GM18507 (cell line): ENCODE measurements at regions not wholly inside any gene's neighbourhood (a gene's known extent, or its start where the extent isn't known, plus 50 kb on each side); places are given as distances from the start of the nearest gene placed in this dataset.
"Not testable (repeated sequence)": the region's sequence is repeated elsewhere in the genome, so short reads cannot be mapped to it uniquely, and the experiment has no call there.

Source experiments
- DNase-seq: peaks from one replicate; pipeline ENCODE4 v3.0.0; 2011; ENCODE audit warnings: low read depth; ENCODE audit not compliant: insufficient read length; ENCODE audit errors: extremely low spot score
- FAIRE-seq: peaks from 2 replicates; lab custom pipeline; 2011; peaks lifted over from hg19 to GRCh38; lab: Jason Lieb, UNC

DNA sequence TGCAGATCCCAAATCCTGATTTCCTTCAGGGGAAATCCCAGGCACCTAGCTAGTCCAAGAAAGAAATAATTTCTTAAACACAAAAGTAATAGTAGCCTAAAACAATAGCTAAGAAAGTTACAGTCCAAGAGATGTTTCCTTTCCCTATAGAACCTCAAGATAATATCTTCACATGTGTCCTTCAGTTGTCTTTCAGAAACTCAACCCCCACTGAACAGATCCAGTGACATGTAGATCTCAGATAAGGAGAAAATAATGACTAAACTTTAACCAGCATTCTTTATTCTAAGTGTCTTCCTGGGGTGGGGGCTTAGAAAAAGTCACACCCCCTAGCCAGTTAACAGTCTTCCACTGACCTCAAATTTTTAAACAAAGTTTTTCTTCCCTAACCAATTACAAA lies 131.3 kb upstream of the ADRA1B start:
- FAIRE-seq (no peak), DNase-seq (no peak)

DNA sequence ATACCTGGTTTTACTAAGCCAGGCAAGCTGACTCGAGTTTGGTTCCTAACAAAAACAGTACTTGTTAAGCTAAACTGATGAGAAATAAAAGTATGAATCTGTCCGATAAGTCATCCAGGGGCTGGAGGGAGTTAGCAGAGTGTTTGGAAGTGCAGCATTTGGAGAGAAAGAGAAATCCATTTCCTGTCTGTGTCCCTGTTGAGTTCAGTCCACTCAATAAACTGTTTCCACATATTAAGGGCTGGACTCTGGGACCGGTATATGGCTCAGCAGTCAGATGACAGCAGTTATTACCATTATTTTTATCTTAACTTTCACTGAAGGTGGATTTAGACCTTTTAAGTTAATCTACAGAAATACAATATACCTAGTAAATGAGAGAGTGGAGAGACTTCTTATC lies 130.6 kb upstream of the ADRA1B start:
- no peak for DNase-seq
- no peak for FAIRE-seq

DNA sequence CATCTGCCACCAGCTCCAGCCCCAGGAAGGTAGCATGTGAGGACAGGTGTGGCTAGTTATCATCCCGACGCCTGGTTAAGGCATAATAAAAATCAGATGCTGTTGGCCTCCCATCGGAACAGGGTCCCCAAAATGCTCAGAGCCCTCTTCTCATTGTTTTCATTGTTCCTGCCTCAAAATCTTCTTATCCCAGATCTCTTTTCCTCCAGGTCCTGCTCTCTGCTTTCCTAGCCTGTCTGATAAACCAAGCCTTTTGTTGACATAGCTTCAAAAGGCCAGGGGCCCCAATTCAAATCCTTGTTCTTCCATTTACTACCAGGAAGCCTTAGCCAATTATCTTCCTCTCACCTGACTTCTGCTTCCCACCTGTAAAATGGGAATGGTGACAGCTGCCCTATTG lies 130.1 kb upstream of the ADRA1B start:
- no peak for DNase-seq
- no peak for FAIRE-seq

DNA sequence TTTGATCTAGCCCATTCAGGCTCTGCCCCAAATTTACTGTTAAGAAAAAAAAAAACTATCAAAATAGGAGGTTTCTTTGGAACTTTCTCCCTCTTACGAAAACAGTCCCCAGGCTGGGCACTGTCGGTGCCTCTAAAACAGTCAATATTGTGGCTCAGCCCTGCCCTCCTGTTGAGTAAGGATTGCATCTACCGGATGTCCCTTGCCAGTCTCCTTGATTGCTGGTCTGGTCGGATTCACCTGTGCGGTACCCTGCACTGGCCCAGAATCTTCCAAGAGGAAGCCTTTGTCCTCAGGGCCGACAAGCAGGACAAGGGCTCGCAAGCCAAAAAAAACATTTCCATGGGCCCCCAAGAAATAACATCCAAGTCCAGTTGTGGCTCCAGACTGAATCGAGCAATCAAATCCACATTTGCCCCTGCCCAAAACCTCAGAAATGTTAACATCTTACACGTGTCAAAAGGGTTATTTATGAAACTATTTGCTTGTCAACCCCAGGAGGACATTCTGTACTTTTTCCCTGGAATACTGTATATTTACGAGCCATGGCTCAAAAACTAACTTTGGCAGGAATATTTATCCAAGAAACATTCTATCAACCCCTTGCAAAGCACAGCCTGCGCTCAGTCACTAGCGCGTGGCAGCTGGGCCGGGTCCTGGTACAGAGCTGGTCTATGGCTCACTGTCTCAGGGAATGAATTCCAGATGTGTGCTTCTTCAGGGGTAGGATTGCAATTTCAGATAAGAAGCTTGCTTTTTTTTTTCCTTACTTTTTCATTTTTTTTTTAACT lies 129.2 kb upstream of the ADRA1B start:
- no peak for DNase-seq
- FAIRE-seq = no peak

DNA sequence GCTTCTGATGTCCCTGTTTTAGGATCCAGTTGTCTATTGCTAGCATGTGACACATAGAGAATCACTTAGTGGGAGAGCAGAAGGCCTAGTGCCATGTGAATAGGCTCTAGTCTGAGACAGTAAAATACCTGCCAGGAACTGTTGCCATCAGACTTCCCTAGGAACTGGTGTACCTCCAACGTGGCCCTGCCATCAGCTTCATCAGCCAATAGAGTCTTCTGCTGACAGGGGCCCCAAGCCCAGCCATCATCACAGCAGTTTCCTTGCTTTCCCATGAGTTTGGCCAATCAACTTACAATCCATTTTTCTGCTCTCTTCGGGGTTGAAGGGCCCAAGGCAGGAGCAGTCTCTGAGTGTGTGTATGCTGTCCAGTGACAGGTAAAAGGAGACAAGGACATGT lies 128.4 kb upstream of the ADRA1B start:
- no peak for FAIRE-seq
- DNase-seq = no peak

DNA sequence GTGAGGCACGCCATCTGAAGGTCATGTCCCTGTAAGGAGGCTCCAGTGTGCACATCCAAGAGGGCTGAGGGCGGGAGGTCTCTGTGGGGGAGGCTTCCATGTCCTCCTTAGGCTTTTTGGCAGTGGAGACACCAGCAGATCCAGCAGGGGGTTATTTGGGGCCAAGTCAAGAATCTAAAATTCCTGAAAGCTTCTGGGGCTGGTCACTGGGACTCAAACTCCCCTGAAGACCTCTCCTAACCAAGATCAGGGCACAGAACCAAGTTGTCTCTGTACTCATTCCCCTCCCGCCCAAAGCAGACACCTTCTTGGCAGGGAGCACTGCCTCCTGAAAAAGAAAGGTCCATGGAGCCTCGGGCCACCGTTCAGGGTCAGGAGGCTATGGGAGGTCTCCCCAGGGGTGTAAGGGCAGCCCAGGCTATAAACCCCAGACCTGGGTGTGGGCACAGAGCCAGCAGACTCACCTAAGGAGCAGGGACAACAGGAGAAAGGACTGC lies 127.4 kb upstream of the ADRA1B start:
- DNase-seq = no peak
- no peak for FAIRE-seq

DNA sequence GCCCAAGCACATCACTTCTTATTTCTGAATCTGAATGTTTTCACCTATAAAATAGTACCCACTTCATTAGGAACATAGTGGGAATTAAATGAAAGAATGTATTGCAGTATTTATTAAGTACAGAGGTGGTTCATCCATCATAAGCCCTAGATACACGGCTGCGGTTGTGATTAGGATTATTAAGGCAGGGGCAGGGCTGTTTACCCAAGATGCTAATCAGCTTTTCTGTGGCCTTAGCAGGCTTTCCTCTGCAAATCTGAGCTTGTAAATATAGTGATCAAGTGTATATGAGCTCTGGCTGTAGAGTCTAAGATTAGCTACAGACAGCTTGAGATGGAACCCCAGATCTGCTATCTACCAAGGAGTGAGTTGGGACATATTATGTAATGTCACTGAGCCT lies 124.1 kb upstream of the ADRA1B start:
- DNase-seq = no peak
- FAIRE-seq = no peak

DNA sequence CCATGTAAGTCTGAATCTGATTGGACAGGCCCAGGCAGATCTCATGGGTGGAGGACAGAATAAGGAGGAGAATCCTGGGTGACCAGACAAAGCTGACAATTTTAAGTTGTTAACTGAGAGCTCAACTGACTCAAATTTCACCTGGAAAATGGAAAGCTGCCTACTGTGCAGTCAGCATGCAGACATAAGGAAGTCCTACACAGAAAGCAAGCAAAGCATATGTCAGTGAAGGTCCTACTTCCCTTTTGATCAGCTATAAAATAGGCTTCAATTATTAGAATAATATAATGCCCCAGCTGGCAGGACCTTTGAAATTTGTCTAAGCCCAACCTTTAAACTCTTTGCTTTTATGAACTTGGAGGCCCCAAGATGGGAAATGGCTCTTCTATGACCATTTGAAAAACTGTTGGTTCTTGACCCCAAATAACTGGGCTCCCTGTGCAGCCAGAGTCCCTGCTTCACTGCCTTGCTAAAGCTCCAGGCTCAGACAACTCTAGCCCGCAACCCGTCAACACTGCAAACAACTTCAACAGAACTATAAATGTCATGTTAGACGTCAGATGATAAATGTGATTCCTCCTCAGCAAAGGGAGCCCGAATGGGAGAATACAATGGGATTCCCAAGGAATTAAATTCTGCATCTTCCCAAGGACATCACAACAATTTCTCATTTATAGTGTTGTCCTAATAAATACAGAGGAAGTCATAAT lies 118.9 kb upstream of the ADRA1B start:
- FAIRE-seq = no peak

DNA sequence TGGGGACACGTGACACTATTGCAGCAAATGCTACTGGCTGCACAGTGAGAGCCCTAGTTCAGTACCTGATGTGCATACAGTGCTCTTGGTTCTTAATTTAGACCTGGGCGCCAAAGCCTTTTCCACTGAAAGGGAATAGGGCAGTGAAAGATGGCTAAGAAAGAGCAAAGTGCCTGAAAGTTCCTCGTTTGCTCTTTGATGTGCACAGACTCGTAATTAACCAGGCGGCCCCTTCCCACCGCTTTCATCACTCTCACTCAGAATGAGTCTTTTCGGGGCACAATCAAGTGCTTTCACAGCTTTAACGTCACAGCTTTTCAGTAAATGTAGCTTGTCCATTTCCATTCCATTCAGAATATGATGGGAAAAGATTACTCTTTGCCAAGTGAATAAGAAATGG lies 116.6 kb upstream of the ADRA1B start:
- no peak for DNase-seq
- FAIRE-seq = no peak

More for the DNA sequence above, 118.9 kb upstream of the ADRA1B start:
- DNase-seq = no peak

DNA sequence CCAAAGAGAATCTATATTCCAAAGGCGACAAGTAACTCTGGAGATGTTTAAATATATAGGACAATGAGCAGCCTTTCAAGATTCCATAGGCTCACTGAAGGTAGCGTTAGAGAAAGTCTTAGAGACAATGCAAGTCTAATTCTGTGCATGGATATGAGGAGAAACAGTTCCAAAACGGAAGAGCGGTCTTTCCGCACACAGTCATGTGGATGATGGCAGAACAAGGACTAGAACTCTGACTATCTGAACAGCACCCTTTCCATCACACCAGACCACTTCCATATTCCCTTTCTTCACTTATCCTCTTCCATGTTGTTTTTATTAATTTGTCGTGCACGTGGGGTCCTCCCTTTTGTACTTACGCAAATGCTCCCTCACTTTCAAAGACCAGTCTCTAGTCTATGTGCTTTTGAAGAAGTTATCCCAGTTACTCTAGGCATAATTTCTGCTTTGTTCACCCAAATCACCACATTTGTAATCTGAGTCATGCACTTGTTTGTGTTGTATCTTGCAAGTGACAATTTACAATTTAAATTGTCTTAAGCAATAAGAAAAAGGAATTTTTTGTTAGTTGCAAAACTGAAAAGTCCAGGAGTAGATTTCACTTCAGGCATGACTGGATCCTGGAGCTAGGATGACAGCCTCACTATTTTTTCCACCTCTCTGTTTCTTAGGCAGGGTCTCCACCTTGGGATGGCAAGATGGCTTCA lies 116.0 kb upstream of the ADRA1B start:
- FAIRE-seq (no peak), DNase-seq (no peak)

DNA sequence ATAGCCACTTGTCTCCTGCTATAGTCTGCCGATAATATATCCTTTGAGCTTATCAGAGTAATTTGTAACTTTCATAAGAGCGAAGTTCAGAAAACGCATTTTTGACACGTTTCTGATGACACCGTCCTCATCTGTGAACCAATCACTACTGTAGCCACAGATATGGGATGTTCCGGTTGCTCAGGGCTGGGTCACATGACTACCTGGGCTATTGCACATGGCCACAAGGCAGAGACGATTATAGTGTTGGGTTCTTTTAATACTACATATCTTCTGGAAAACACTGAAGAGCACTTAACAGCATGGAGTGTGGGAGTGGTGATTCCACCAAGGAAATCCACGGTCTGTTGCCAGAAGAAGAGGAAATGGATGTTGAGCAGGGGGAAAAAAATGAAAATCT lies 115.0 kb upstream of the ADRA1B start:
- FAIRE-seq = no peak
- no peak for DNase-seq

DNA sequence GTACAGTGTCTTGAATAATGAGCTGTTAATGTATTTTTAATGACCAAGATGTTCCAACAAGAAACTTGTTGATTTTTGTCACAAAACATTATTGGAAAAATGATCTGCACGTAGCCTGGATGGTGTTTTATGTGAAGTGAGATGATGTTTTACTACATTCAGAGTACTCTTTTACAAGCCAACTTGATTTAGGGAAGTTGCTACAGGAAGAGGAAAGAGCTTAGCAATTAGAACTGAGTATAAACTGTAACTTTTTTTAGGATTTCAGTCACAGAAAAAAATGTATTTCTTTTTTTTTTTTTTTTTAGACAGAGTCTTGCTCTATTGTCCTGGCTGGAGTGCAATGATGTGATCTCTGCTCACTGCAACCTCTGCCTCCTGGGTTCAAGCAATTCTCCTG lies 113.6 kb upstream of the ADRA1B start:
- DNase-seq = no peak
- FAIRE-seq = no peak

DNA sequence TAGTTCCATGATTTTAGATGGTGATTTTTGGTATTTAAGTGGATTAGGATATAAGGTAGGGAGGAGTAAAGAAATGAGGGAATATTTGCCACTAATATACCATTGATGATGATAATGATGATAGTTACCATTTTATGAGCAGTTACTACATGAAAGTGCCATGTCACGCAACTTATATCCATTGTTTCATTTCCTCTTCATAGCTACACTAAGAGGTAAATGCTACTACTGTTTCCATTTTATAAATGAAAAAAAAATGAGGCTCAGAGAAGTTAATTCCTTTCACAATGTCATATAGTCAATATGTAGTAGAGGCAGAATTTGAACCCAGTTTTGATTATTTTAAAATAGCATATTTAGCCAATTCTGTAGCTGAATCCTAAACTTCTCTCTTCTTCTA lies 112.2 kb upstream of the ADRA1B start:
- no peak for DNase-seq
- no peak for FAIRE-seq

DNA sequence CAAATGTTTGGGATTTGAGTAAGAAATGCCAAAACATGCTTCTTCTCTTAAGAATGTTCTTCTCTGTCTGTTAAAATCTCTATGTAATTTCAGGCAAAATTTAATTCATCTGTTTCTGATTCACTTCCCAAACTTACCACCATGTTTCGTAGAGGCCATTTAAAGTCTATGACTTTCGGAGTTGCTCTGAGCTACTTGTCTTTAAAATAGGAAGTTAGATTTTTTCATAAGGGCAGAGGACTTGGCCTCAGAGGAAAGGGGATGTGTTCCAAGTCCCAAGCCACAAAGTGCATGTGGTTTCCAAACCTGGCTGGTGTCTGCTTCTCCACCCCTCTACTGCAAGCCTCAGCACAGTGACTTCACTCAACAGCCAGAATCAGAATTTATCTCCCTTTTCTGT lies 111.3 kb upstream of the ADRA1B start:
- FAIRE-seq (no peak), DNase-seq (no peak)

DNA sequence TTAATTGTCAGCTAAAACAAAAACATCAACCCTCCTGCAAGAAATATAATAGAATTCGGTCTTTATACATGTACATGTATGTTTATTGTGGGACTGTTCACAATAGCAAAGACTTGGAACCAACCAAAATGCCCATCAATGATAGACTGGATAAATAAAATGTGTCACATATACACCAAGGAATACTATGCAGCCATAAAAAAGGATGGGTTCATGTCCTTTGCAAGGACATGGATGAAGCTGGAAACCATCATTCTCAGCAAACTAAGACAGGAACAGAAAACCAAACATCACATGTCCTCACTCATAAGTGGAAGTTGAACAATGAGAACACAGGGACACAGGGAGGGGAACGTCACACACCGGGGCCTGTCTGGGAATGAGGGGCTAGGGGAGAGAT lies 109.1 kb upstream of the ADRA1B start:
- FAIRE-seq = not testable (repeated sequence)

DNA sequence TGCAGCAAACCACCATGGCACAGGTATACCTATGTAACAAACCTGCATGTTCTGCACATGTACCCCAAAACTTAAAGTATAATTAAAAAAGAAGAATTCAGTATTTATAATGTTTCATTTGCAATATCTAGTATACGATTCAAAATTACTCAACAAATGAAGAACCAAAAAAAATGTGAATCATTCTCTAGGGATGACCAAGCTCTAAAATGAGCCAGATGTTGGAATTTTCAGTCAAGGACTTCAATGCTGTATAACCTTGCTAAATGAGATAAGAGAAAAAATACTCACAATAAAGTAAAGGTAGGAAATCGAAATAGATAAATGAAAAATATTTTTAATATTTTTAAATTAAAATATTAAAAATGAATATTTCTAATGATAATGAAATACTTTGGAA lies 108.7 kb upstream of the ADRA1B start:
- no peak for FAIRE-seq
- DNase-seq = no peak

More for the DNA sequence above, 109.1 kb upstream of the ADRA1B start:
- DNase-seq = not testable (repeated sequence)

DNA sequence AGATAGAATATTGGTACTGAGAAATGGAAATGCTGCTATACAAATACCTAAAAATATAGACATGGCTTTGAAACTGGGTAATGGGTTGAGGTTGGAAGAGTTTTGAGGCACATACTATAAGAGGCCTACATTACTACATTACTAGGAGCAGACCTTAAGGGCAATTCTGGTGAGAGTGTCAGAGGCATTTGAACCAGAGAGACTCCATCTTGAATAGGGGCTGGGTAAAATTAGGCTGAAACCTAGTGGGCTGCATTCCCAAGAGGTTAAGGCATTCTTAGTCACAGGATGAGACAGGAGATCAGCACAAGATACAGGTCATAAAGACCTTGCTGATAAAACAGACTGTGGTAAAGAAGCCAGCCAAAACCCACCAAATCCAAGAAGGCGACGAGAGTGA lies 104.6 kb upstream of the ADRA1B start:
- FAIRE-seq (no peak), DNase-seq (no peak)

DNA sequence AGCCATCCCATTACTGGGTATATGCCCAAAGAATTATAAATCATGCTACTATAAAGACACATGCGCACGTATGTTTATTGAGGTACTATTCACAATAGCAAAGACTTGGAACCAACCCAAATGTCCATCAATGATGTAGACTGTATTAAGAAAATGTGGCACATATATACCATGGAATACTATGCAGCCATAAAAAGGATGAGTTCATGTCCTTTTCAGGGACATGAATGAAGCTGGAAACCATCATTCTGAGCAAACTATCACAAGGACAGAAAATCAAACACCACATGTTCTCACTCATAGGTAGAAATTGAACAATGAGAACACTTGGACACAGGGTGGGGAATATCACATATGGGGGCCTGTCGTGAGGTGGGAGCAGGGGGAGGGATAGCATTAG lies 103.5 kb upstream of the ADRA1B start:
- not testable (repeated sequence) for DNase-seq, FAIRE-seq

DNA sequence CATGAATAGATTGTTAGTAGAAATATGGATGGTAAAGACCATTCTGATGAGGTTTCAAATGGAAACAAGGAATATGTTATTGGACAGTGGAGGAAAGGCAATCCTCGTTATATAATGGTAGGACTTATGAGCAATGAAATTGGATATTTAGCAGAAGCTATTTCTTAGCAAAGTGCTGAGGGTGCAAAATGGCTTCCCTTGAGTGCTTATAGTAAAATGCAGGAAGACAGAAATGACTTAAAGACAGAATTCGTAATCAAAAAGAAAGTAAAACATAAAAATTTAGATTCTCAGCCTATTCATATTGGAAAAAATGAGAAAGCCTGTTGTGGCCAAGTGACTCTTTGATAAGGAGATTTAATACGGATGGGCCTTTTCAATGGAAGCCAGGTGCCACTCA lies 102.1 kb upstream of the ADRA1B start:
- FAIRE-seq = no peak
- no peak for DNase-seq

DNA sequence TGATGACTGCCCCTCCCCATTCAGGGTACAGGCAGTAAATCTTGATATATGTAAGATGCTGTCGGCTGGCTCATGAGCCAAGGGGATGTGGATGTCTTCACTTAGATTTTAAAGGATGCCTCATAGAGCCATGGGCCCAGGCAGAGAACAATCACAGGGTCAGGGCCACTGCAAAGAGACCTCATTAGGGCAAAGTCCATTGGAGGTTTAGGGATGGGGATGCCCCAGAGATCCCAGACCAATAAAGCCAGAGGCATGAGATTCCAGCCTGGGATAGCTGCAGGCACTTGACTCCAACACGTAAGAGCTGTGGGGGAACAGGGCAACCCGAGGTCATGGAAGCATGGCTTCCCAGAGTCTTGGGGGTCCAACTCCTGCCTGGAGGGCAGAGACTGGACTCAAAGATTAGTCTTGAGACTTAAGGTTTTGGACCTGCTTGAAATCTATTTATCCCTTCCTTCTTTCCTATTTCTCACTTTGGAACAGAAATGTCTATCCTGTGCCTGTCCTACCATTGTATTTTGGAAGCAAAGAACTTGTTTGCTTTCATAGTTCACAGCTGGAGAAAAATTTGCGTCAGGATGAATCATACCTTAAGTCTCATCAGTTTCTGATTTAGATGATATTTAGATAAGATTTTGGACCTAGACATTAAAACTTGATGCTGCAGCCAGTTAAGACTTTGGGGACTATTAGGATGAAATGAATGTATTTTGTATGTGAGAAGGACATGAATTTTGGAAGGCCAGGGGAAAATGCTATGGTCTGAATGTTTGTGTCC lies 101.3 kb upstream of the ADRA1B start:
- FAIRE-seq (no peak), DNase-seq (no peak)
